H9 (cell line): ENCODE measurements at regions not wholly inside any gene's neighbourhood (a gene's known extent, or its start where the extent isn't known, plus 50 kb on each side); places are given as distances from the start of the nearest gene placed in this dataset.

Experiments
- DNase-seq: peaks from one replicate; pipeline ENCODE4 v3.0.0-alpha.2; 2017
- H2AFZ ChIP-seq: one replicate; pipeline ENCODE4 v1.6.1; 2013; ENCODE audit warnings: mild to moderate bottlenecking, low read length, control low read depth, moderate library complexity
- H2AK5ac ChIP-seq: 2 replicates; pipeline ENCODE4 v1.6.1; 2013; ENCODE audit warnings: low read length, control low read depth, mixed read lengths; ENCODE audit not compliant: insufficient read length
- H2BK120ac ChIP-seq: one replicate; pipeline ENCODE4 v1.6.1; 2013; ENCODE audit warnings: low read depth, mild to moderate bottlenecking, low read length, control low read depth, inconsistent platforms; ENCODE audit not compliant: poor library complexity, severe bottlenecking
- H2BK12ac ChIP-seq: 2 replicates; pipeline ENCODE4 v1.6.1; 2013; ENCODE audit warnings: low read length, control low read depth, mixed read lengths, low read depth; ENCODE audit not compliant: insufficient read length
- H2BK15ac ChIP-seq: 2 replicates; pipeline ENCODE4 v1.6.1; 2013; ENCODE audit warnings: low read depth, low read length, control low read depth
- H2BK20ac ChIP-seq: one replicate; pipeline ENCODE4 v1.6.1; 2013; ENCODE audit warnings: low read depth, mild to moderate bottlenecking, low read length, control low read depth, inconsistent platforms; ENCODE audit not compliant: poor library complexity, severe bottlenecking
- H2BK5ac ChIP-seq: 2 replicates; pipeline ENCODE4 v1.6.1; 2013; ENCODE audit warnings: low read length, control low read depth, mixed read lengths; ENCODE audit not compliant: insufficient read length
- H3K14ac ChIP-seq: 2 replicates; pipeline ENCODE4 v1.6.1; 2013; ENCODE audit warnings: low read length, control low read depth; ENCODE audit not compliant: insufficient read depth
- H3K18ac ChIP-seq: 2 replicates; pipeline ENCODE4 v1.6.1; 2013; ENCODE audit warnings: low read depth, mild to moderate bottlenecking, mixed read lengths, low read length, control low read depth; ENCODE audit not compliant: insufficient read length
- H3K23ac ChIP-seq: 2 replicates; pipeline ENCODE4 v1.6.1; 2013; ENCODE audit warnings: low read length, control low read depth, mixed read lengths, low read depth; ENCODE audit not compliant: insufficient read length
- H3K23me2 ChIP-seq: 2 replicates; pipeline ENCODE4 v1.6.1; 2013; ENCODE audit warnings: low read depth, mild to moderate bottlenecking, mixed read lengths, low read length, control low read depth; ENCODE audit not compliant: insufficient read length, poor library complexity, severe bottlenecking
- H3K27ac ChIP-seq: 2 replicates; pipeline ENCODE4 v1.5.1; 2013; ENCODE audit warnings: low read length, control low read depth, mixed read lengths, low read depth; ENCODE audit not compliant: insufficient read length
- H3K27me3 ChIP-seq: 2 replicates; pipeline ENCODE4 v1.6.1; 2013; ENCODE audit warnings: low read length, control low read depth, inconsistent platforms; ENCODE audit not compliant: insufficient read depth
- H3K4ac ChIP-seq: 2 replicates; pipeline ENCODE4 v1.6.1; 2013; ENCODE audit warnings: low read depth, mild to moderate bottlenecking, control low read depth, inconsistent platforms, low read length, moderate library complexity
- H3K4me1 ChIP-seq: 2 replicates; pipeline ENCODE4 v1.6.1; 2013; ENCODE audit warnings: low read length, control low read depth, inconsistent platforms; ENCODE audit not compliant: insufficient read depth
- H3K4me2 ChIP-seq: 2 replicates; pipeline ENCODE4 v1.6.1; 2013; ENCODE audit warnings: low read length, control low read depth, mixed read lengths; ENCODE audit not compliant: insufficient read length, insufficient read depth
- H3K56ac ChIP-seq: 2 replicates; pipeline ENCODE4 v1.6.1; 2013; ENCODE audit warnings: low read depth, mild to moderate bottlenecking, mixed read lengths, low read length, control low read depth; ENCODE audit not compliant: insufficient read length
- H3K79me1 ChIP-seq: 2 replicates; pipeline ENCODE4 v1.6.1; 2013; ENCODE audit warnings: low read depth, mild to moderate bottlenecking, moderate library complexity, low read length, control low read depth, inconsistent platforms; ENCODE audit not compliant: insufficient read depth, poor library complexity, severe bottlenecking
- H3K79me2 ChIP-seq: 2 replicates; pipeline ENCODE4 v1.6.1; 2013; ENCODE audit warnings: low read length, control low read depth, inconsistent platforms; ENCODE audit not compliant: insufficient read depth
- H3K9ac ChIP-seq: 2 replicates; pipeline ENCODE4 v1.6.1; 2013; ENCODE audit warnings: low read length, control low read depth, mixed read lengths; ENCODE audit not compliant: insufficient read length; ENCODE audit errors: extremely low read depth
- H3K9me3 ChIP-seq: one replicate; pipeline ENCODE4 v1.6.1; 2013; ENCODE audit warnings: low read depth, low read length, inconsistent platforms; ENCODE audit not compliant: control insufficient read depth
- H3T11ph ChIP-seq: one replicate; pipeline ENCODE4 v1.6.1; 2013; ENCODE audit warnings: mild to moderate bottlenecking, low read length, control low read depth, inconsistent platforms
- H4K20me1 ChIP-seq: one replicate; pipeline ENCODE4 v1.6.1; 2013; ENCODE audit not compliant: control insufficient read depth, insufficient read length, insufficient read depth
- H4K5ac ChIP-seq: 2 replicates; pipeline ENCODE4 v1.6.1; 2013; ENCODE audit warnings: low read depth, mild to moderate bottlenecking, mixed read lengths, low read length, control low read depth; ENCODE audit not compliant: insufficient read length
- H4K8ac ChIP-seq: replicated peaks from 2 replicates; pipeline ENCODE4 v1.6.1; 2013; ENCODE audit warnings: low read length, control low read depth, mixed read lengths, low read depth; ENCODE audit not compliant: insufficient read length
- H4K91ac ChIP-seq: 2 replicates; pipeline ENCODE4 v1.6.1; 2013; ENCODE audit warnings: low read depth, mild to moderate bottlenecking, moderate library complexity, mixed read lengths, low read length, control low read depth; ENCODE audit not compliant: insufficient read length
- H3K27ac Mint-ChIP-seq, 3 experiments: 2 replicates in 2 of 3; 3 replicates in 1 of 3; pipeline ENCODE4 v1.8.0; 2020 to 2021; ENCODE audit warnings: mixed read lengths in 3 of 3, mild to moderate bottlenecking in 1 of 3, moderate library complexity in 1 of 3
- H3K27me3 Mint-ChIP-seq: 2 replicates; pipeline ENCODE4 v1.8.0; 2021; ENCODE audit warnings: low read depth, mild to moderate bottlenecking, moderate library complexity, mixed read lengths
- H3K36me3 Mint-ChIP-seq, 3 experiments: 2 replicates in 2 of 3; 3 replicates in 1 of 3; pipeline ENCODE4 v1.8.0; 2020 to 2021; ENCODE audit warnings: low read depth in 3 of 3, mixed read lengths in 3 of 3; ENCODE audit not compliant: insufficient read depth in 1 of 3
- H3K4me1 Mint-ChIP-seq, 2 experiments: 2 replicates each; pipeline ENCODE4 v1.8.0; 2020; ENCODE audit warnings: mixed read lengths in 2 of 2
- H3K4me3 Mint-ChIP-seq, 2 experiments: 2 replicates in 1 of 2; 3 replicates in 1 of 2; pipeline ENCODE4 v1.8.0; 2020 to 2021; ENCODE audit warnings: mild to moderate bottlenecking in 2 of 2, mixed read lengths in 2 of 2, moderate library complexity in 1 of 2
- H3K9me3 Mint-ChIP-seq, 2 experiments: 2 replicates in 1 of 2; 3 replicates in 1 of 2; pipeline ENCODE4 v1.8.0; 2020; ENCODE audit warnings: mild to moderate bottlenecking in 2 of 2, mixed read lengths in 2 of 2, moderate library complexity in 1 of 2
- CTCF ChIP-seq: fragments of 200-600 bp; sonication (generic); conservative IDR thresholded peaks from 3 replicates; pipeline ENCODE4 v1.8.0; 2021; ENCODE audit warnings: antibody characterized with exemption, mild to moderate bottlenecking

- Histone ChIP-seq H3K23ac (no peak overlapping the region), H3T11ph (no peak overlapping the region), H4K8ac (no peak overlapping the region), H3K9me3 (no peaks in the 10 kb centered on the region), H2BK5ac (no peak overlapping the region), H3K56ac (no peak overlapping the region), H3K79me1 (no peaks in the 10 kb centered on the region), H2AFZ (no peak overlapping the region), H2BK12ac (no peak overlapping the region), H3K4ac (no peak overlapping the region), H3K23me2 (no peaks in the 10 kb centered on the region), H3K27me3 (no peaks in the 10 kb centered on the region), H3K9ac (no peak overlapping the region), H3K4me2 (no peak overlapping the region), H3K27ac (no peak overlapping the region), H2BK15ac (no peak overlapping the region), H3K79me2 (no peaks in the 10 kb centered on the region), H3K18ac (no peak overlapping the region), H2AK5ac (no peak overlapping the region), H4K5ac (no peak overlapping the region), H2BK20ac (no peak overlapping the region), H4K20me1 (no peaks in the 10 kb centered on the region), H3K14ac (no peak overlapping the region), H4K91ac (no peak overlapping the region), H3K4me1 (no peaks in the 10 kb centered on the region), H2BK120ac (no peak overlapping the region)
- Mint-ChIP-seq H3K4me3 (no peak overlapping the region), H3K27me3 (no peaks in the 10 kb centered on the region), H3K36me3 (no peaks in the 10 kb centered on the region), H3K27ac (no peak overlapping the region), H3K4me1 (no peaks in the 10 kb centered on the region), H3K9me3 (no peaks in the 10 kb centered on the region)
- no peak for DNase-seq
- TF ChIP-seq CTCF: no peak
Measured at GRCh38 chr5:125750861-125751186, 672.4 kb upstream of the GRAMD2B start.
